Neural cell (in vitro differentiated cells): ENCODE measurements at regions not wholly inside any gene's neighbourhood (a gene's known extent, or its start where the extent isn't known, plus 50 kb on each side); places are given as distances from the start of the nearest gene placed in this dataset.

Experiments used
- EZH2 ChIP-seq: fragments of 200-600, 300-800 bp; shearing (Covaris generic), sonication (generic); IDR thresholded peaks from 2 replicates; pipeline ENCODE4 v1.6.1; 2014; ENCODE audit warnings: antibody characterized with exemption, low read length, borderline replicate concordance, mild to moderate bottlenecking; ENCODE audit not compliant: insufficient read depth, poor library complexity, severe bottlenecking
- REST ChIP-seq: IDR thresholded peaks from 2 replicates; pipeline ENCODE4 v1.6.1; 2012; ENCODE audit warnings: borderline replicate concordance
- TAF1 ChIP-seq: IDR thresholded peaks from 2 replicates; pipeline ENCODE4 v1.6.1; 2012; ENCODE audit warnings: low read depth

DNA sequence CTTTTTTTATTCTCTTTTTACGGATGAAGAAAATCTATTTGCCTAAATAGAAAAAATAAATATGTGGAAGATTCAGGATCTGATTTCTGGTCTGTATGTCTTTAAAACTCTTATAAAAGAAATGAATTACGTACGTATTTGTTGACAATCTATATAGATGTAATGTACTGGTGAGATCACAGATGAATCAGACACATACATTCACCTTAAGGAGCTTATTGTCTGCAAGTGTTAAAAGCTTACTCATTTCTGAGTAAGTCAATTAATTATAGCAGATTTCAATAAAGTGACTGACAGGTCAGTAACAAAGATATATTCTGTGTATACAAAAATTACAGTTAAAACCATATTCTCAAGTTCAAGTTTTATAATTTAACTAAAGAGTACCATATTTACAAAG lies 66.6 kb upstream of the NAF1 start:
- TF ChIP-seq EZH2, result no peak
- TF ChIP-seq TAF1, result no peak
- TF ChIP-seq REST, result no peak
